Chondrocyte (in vitro differentiated cells): ENCODE measurements at regions not wholly inside any gene's neighbourhood (a gene's known extent, or its start where the extent isn't known, plus 50 kb on each side); places are given as distances from the start of the nearest gene placed in this dataset.
"Not testable (repeated sequence)": the region's sequence is repeated elsewhere in the genome, so short reads cannot be mapped to it uniquely, and the experiment has no call there.

Experiments
- DNase-seq: peaks from one replicate; pipeline ENCODE4 v3.0.0; 2021; ENCODE audit warnings: mixed read lengths, low spot score
- H3K27ac Mint-ChIP-seq: one replicate; pipeline ENCODE4 v1.8.0; 2021; ENCODE audit warnings: mild to moderate bottlenecking, moderate library complexity, mixed read lengths; ENCODE audit not compliant: unreplicated experiment
- H3K27me3 Mint-ChIP-seq: 2 replicates; pipeline ENCODE4 v1.8.0; 2021; ENCODE audit warnings: low read depth, mixed read lengths
- H3K36me3 Mint-ChIP-seq: 2 replicates; pipeline ENCODE4 v1.8.0; 2021; ENCODE audit warnings: low read depth, mixed read lengths
- H3K4me1 Mint-ChIP-seq: 2 replicates; pipeline ENCODE4 v1.8.0; 2021; ENCODE audit warnings: low read depth, mild to moderate bottlenecking, mixed read lengths
- H3K4me3 Mint-ChIP-seq: one replicate; pipeline ENCODE4 v1.8.0; 2021; ENCODE audit warnings: mild to moderate bottlenecking, moderate library complexity, mixed read lengths; ENCODE audit not compliant: unreplicated experiment
- H3K9me3 Mint-ChIP-seq: 2 replicates; pipeline ENCODE4 v1.8.0; 2021; ENCODE audit warnings: low read depth, mixed read lengths
- TF ChIP-seq, protein P1 (sequence below): fragments of 200-600 bp; sonication (generic); IDR thresholded peaks from 2 replicates; pipeline ENCODE4 v1.5.0; 2021; ENCODE audit warnings: antibody characterized with exemption, mild to moderate bottlenecking, moderate library complexity

DNA sequence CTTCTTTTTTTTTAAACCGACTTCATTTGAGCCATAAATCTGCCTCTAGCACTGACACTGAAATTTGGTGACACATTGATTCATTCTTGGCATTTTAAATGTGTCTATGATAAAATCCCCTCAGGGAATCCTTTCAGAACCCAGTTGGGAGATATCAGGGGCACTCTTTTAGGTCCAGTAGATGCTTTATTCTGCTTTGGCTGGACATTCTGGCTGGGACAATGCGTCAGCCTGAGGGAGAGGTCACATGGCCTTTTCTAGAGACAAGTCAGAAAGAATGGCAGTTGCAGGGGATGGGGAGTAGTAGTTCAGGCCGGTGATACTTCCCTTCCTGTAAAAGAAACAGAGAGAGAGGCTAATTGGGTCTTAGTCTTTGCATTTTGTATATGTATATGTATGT, 63.1 kb downstream of the TRIM43 start:
- H3K9me3 Mint-ChIP-seq, H3K4me1 Mint-ChIP-seq, DNase-seq, H3K36me3 Mint-ChIP-seq, H3K27me3 Mint-ChIP-seq, H3K4me3 Mint-ChIP-seq, H3K27ac Mint-ChIP-seq: not testable (repeated sequence)

DNA sequence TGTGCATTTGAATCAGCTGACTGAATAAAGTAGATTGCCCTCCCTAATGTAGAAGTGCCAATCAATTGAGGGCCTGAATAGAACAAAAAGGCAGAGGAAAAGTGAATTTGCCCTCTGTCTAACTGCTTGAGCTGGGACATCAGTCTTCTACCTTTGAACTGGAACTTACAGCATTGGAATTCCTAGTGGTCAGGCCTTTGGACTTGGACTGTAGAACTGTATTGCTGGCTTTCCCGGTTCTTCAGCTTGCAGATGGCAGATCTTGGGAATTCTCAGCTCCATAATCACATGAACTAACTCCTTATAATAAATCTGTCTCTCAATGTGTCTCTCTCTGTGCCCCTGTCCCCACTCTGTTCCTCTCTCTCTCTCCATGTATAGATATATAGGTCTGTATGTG, 64.8 kb downstream of the TRIM43 start:
- not testable (repeated sequence) for DNase-seq, H3K4me1 Mint-ChIP-seq, H3K27me3 Mint-ChIP-seq, H3K4me3 Mint-ChIP-seq, H3K27ac Mint-ChIP-seq, H3K9me3 Mint-ChIP-seq, H3K36me3 Mint-ChIP-seq

DNA sequence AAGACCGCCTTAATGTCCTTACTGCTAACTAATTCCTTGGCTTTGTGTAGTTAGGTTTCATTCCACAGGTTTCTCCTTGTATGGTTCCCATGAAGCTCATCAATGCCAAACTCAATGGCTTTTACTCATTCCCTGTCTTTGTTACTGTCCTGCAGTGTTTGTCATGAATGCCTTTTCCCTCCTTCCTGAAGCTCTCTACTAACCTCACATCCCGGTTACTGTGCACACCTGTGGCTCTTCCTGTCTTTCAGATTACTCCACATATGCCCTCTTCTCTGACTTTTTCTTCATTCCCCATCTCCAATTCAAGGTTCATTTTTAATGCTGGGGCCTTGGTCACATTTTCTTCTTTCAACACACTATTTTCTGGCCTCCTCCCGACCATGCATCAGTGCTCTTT, 66.1 kb downstream of the TRIM43 start:
- not testable (repeated sequence) for H3K4me3 Mint-ChIP-seq, H3K9me3 Mint-ChIP-seq, DNase-seq, H3K36me3 Mint-ChIP-seq, H3K27me3 Mint-ChIP-seq, H3K4me1 Mint-ChIP-seq, H3K27ac Mint-ChIP-seq

DNA sequence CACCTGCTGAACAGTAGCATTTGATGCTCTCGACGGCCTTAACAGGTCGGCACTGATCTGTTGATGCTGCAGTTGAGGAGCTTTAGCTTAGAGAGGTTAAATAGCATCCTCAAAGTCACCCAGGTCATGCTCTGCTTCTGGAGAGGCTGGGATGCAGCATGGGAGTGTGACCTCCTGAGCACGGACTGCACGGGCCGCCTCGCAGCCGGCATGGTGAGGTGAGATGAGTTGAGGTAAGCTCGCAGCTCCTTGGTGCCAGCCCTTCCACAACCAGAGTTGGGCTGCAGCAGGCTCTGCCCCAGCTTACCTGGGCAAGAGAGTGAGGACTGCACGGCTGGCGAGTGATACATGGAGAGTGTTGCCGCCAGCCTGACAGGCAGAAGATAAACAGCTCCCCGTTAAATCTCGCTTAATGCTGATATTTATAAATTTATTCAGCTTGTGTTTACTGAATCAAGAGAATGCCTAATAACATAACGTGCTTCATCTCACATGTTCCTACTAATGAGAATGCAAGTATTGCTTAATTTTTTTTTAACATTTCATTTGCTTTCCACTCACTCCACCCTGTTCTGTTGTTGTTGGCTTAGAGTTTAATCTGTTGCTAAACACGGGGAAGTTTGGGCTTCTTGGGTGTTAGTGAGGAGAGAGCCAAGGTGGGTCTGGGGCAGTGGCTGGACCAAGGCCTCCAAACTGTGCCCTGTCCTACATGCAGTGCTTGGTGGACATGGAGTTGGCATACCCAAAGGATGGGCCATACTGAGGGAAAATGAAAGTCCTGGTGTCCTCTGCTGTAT, 69.2 kb downstream of the TRIM43 start:
- H3K27me3 Mint-ChIP-seq: peaks cover 17% of the 10 kb centered on the region
- H3K4me1 Mint-ChIP-seq, H3K36me3 Mint-ChIP-seq, H3K4me3 Mint-ChIP-seq, H3K27ac Mint-ChIP-seq, DNase-seq, H3K9me3 Mint-ChIP-seq: not testable (repeated sequence)

DNA sequence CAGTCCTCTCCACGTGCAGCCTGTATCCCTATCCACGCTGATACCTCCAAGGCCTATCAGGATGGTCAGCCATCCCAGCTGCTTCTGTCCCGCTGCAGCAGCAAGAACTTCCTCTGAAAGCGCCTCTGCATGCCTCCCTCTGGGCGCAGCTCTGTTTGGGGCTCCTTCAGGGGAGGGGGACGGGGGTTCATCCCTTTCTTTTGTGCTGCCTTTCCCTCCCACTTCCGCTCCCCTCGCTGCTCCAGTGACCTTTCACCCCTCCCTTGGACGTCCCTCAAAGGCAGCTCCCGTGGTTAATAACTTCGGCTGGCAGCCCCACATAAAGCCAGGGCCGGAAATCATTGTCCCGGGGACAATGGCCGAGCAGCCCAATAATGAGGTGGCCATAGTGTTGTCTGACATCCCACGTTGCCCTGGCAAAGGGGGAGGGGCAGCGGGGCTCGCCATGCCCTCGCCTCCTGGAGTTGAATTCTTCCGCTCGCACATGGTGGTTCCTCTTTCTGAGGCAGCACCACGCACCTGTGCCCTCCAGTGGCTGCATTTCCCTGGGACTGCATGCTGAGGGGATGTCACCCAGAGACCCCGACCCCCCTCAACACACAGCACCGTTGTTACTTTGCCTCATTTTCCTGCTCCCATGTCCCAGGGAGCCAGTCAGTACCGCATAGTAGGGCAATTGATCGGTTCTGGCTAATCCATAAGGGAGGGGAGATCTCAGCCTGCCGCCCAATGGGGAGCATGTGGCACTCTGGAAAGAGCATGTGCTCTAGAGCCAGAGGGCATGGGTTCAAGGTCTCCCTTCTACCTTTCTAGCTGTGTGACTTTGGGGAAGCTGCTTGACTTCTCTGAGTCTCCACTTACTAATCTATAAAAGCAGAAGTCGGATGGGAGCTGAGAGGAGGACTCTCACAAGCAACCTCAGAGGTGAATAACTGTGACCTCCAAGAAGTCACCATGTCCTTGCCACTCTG, 72.0 kb downstream of the TRIM43 start:
- H3K4me1 Mint-ChIP-seq, H3K27ac Mint-ChIP-seq, H3K36me3 Mint-ChIP-seq, H3K4me3 Mint-ChIP-seq, DNase-seq, H3K9me3 Mint-ChIP-seq: not testable (repeated sequence)
- peaks cover 21% of the 10 kb centered on the region for H3K27me3 Mint-ChIP-seq

DNA sequence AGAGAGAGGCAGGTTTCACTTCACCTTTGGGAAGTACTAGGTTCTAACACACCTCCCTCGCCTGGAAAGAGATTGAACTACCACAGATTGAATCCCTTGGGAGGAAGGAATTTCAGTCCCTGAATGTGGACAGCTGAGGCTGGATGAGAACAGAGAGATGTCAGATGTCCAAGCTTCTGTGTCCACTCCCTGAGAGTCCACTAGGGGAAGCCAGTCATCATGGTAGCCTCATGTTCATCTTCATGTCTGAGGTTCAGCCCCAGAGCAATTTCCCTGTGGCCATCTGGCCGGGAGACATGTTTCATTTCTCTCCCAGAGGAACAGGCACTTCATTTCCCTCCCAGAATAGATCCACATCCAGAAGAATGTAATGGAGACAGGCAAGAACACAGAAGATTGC, 74.8 kb downstream of the TRIM43 start:
- not testable (repeated sequence) for H3K36me3 Mint-ChIP-seq, DNase-seq, H3K9me3 Mint-ChIP-seq, H3K27ac Mint-ChIP-seq, H3K4me3 Mint-ChIP-seq
- peaks cover 17% of the 10 kb centered on the region for H3K4me1 Mint-ChIP-seq
- TF ChIP-seq, protein P1, sequence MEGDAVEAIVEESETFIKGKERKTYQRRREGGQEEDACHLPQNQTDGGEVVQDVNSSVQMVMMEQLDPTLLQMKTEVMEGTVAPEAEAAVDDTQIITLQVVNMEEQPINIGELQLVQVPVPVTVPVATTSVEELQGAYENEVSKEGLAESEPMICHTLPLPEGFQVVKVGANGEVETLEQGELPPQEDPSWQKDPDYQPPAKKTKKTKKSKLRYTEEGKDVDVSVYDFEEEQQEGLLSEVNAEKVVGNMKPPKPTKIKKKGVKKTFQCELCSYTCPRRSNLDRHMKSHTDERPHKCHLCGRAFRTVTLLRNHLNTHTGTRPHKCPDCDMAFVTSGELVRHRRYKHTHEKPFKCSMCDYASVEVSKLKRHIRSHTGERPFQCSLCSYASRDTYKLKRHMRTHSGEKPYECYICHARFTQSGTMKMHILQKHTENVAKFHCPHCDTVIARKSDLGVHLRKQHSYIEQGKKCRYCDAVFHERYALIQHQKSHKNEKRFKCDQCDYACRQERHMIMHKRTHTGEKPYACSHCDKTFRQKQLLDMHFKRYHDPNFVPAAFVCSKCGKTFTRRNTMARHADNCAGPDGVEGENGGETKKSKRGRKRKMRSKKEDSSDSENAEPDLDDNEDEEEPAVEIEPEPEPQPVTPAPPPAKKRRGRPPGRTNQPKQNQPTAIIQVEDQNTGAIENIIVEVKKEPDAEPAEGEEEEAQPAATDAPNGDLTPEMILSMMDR: peak; percentile 36
- peaks cover 25% of the 10 kb centered on the region for H3K27me3 Mint-ChIP-seq

DNA sequence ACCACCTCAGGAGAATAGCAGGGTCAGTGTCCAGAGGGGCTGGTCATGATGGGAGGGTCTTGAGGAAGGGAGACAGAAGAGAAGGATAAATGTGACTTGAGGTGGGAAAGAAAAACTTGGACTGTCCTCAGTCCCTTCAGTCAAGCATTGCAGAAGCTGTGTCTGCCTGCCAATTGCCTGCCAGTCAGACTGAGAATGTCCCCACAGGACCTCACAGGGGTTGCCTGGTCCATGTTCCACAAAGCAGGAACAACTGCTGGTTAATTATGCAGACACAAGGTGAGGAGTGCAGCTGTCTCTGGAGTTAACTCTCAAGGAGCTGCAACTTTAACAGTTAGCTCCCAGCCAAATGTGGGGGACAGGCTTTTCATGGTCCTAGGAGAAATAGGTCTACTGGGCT, 75.7 kb downstream of the TRIM43 start:
- no peak overlapping the region for H3K4me3 Mint-ChIP-seq
- H3K9me3 Mint-ChIP-seq: no peaks in the 10 kb centered on the region
- DNase-seq: no peak
- no peaks in the 10 kb centered on the region for H3K36me3 Mint-ChIP-seq
- peaks cover 17% of the 10 kb centered on the region for H3K4me1 Mint-ChIP-seq
- TF ChIP-seq, protein P1: no peak
- peaks cover 25% of the 10 kb centered on the region for H3K27me3 Mint-ChIP-seq
- H3K27ac Mint-ChIP-seq: no peak overlapping the region

DNA sequence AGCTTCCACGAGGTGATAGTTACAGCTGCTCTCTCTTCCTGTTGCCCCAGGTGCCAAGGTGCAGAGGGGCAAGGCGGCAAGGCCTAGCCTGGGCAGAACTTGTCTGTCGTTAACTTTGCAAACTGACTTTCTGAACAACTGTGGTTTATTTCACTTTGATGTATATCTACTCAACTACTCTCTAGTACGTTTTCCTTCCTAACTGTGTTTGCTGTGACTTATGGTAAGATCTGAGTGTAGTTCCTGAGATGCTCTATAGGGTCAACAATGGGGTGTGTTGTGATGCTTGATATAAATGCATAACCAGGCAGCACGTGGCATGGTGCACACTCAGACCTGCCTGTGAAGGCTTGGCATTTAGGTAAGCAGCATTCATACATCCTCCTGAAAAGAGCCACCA, 77.1 kb downstream of the TRIM43 start:
- not testable (repeated sequence) for H3K9me3 Mint-ChIP-seq, H3K4me3 Mint-ChIP-seq, DNase-seq, H3K27ac Mint-ChIP-seq, H3K36me3 Mint-ChIP-seq
- peaks cover 33% of the 10 kb centered on the region for H3K27me3 Mint-ChIP-seq
- peaks cover 17% of the 10 kb centered on the region for H3K4me1 Mint-ChIP-seq
